Stimulated activated CD4-positive, alpha-beta T cell treated with anti-CD3 and anti-CD28 coated beads, Interleukin-1b, Interleukin-23, amount 100 ng/mL, for 4 hours (primary cell): ENCODE measurements at regions not wholly inside any gene's neighbourhood (a gene's known extent, or its start where the extent isn't known, plus 50 kb on each side); places are given as distances from the start of the nearest gene placed in this dataset.
"Not testable (repeated sequence)": the region's sequence is repeated elsewhere in the genome, so short reads cannot be mapped to it uniquely, and the experiment has no call there.

Source experiments
- DNase-seq, 2 donors: peaks; one replicate each; pipeline ENCODE4 v3.0.0-alpha.2; 2020; ENCODE audit warnings: low read depth in 2 of 2

GRCh38 chr7:109751241-109751640, 1181.6 kb downstream of the DNAJB9 start:
- DNase-seq, result no peak

- no peak for DNase-seq
Observed at GRCh38 chr7:109752068-109752467, 1182.4 kb downstream of the DNAJB9 start.

GRCh38 chr7:109757713-109758112, 1188.0 kb downstream of the DNAJB9 start:
- no peak for DNase-seq

GRCh38 chr7:109763611-109764010, 1193.9 kb downstream of the DNAJB9 start:
- DNase-seq, result no peak

- no peak for DNase-seq
Observed at GRCh38 chr7:109772161-109772560, 1202.5 kb downstream of the DNAJB9 start.

DNA sequence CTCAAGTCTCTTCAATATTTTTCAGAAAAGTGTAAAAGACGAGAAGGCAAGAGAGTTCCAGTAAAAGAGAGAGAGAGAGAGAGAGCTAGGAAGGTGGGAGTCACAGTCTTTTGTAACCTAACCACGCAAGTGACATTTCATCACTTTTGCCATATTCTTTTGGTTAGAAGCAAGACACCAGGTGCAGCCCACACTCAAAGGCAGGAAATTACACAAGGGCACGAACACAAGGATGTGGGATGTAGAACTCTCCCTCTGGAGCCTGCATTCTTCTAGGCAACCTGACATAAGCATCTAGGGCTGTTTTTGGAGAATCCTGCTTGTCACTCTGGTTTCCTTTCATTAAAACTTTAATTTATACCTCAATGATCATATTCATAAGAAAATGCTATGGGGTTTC, 1213.1 kb downstream of the DNAJB9 start:
- DNase-seq, result no peak

- no peak for DNase-seq
Observed at GRCh38 chr7:109806548-109806947, 1236.9 kb downstream of the DNAJB9 start.

DNA sequence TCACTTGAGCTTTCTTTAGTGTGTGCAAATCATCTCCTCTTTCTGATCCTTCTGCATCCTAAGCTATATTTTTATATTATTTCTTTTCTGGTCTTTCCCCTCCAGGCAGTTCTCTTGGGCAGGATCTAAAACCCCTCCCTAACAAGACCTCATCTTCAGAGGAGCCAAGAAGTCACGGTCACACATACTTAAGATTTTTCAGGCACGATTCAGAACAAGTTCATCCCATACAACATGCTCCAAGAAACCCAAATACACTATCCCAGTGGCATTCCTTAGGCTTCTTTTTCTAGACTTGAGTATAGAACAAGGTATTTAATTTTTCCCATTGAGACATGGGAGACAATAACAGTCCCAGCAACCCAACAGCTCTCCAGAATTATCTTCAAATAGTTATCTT, 1251.5 kb downstream of the DNAJB9 start:
- DNase-seq, result no peak

GRCh38 chr7:109834851-109835250, 1256.1 kb upstream of the LRRN3 start:
- DNase-seq, result no peak

- DNase-seq, result no peak
Observed at GRCh38 chr7:109835577-109835976, 1255.3 kb upstream of the LRRN3 start.

DNA sequence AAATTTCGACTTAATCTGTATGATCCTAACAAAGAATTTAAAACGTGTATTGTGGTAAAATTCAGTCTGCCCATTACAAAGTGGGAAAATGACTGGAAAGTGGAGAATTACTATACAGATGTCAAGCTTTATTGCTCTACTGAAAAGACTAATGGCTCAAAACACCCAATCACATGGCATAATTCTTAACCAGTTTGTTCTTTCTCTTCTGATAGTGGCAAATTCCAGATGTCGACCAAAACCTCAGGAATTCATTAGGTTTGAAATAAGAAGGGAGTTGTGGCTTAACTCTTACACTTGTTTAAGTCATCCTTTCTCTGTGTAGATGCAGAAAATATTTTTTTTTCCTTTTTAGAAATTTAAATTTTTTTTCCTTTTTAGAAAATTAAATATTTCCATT, 1254.9 kb upstream of the LRRN3 start:
- no peak for DNase-seq

- DNase-seq, result no peak
Observed at GRCh38 chr7:109842386-109842785, 1248.5 kb upstream of the LRRN3 start.

- no peak for DNase-seq
Observed at GRCh38 chr7:109844362-109844761, 1246.6 kb upstream of the LRRN3 start.

GRCh38 chr7:109864230-109864629, 1226.7 kb upstream of the LRRN3 start:
- no peak for DNase-seq

DNA sequence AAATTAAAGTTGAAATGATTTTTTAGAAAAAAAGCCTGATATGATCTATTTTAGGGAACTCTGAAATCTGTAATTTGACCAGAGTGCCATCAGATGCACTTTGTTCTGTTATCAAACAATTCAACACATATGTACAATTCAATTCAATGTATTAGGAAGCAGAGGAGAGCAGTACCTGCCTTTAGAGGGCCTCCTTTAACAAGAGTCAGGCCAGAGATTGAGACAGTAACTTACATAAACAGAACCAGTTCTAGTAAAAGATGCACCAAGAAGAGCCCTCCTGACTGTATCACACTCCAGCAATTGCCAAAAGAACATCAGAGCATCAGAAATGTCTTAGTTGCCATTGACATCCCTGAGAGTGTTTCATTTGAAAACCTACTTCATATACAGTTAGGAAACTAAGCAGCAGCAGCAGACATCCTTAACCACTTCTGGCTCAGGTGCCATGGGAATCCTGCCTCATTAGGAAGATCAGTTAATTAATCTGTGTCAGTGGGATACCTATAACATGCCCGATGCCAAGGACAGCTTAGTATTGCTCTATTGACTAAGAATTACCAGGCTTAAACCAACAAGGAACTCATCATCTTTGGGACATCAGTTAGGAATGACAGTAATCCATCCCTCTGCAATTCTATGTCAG, 1222.6 kb upstream of the LRRN3 start:
- no peak for DNase-seq

GRCh38 chr7:109873296-109873695, 1217.6 kb upstream of the LRRN3 start:
- DNase-seq, result no peak

GRCh38 chr7:109879287-109879828, 1211.6 kb upstream of the LRRN3 start:
- no peak for DNase-seq

GRCh38 chr7:109890622-109891021, 1200.3 kb upstream of the LRRN3 start:
- DNase-seq, result no peak

DNA sequence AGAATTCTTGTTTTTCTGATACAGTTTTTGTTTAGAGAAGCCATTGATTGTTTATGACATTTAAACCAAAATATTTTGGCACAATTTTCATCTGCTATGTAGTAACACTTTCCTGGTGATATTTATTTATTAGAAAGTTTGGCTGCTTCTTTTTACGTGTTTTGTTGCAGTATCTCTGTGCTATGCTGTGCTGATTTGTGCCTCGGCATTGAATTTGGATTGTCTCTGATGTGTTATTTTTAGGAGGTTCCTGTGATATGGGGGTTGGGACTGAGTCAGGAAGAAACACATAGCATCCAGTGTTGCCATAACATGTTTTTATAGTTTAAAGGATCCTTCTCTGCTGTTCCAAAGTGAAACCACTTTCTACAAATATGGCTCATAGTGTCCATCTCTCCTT, 1197.7 kb upstream of the LRRN3 start:
- no peak for DNase-seq

- no peak for DNase-seq
Observed at GRCh38 chr7:109895536-109895935, 1195.4 kb upstream of the LRRN3 start.

- DNase-seq, result no peak
Observed at GRCh38 chr7:109901926-109902325, 1189.0 kb upstream of the LRRN3 start.

GRCh38 chr7:109905368-109906065, 1185.4 kb upstream of the LRRN3 start:
- not testable (repeated sequence) for DNase-seq

DNA sequence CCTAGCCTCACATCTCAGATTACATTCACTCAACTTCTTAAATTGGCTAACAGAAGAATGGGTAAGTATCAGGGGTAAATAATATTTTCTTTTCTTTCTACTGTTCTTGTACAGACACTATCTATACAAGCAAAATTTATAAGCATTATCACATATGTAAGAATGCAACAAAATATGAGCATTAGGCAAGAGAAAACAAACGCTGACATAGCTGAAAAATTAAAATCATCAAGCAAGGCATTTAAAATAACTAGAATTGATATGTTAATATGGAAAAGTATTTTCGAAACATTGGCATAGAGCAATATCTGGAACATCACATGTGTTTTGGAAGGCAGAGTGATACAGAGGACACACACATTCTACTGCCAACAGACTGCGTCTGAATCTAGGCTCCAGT, 1175.3 kb upstream of the LRRN3 start:
- DNase-seq, result no peak
